Left lung (tissue), 4 donors: ENCODE measurements at regions not wholly inside any gene's neighbourhood (a gene's known extent, or its start where the extent isn't known, plus 50 kb on each side); places are given as distances from the start of the nearest gene placed in this dataset.
"Not testable (repeated sequence)": the region's sequence is repeated elsewhere in the genome, so short reads cannot be mapped to it uniquely, and the experiment has no call there.

Source experiments
- ATAC-seq: fragments of 200-7000 bp; cut with Tn5 transposase; one replicate; pipeline ENCODE4 v1.9.1; 2020; ENCODE audit warnings: moderate library complexity
- DNase-seq, 4 donors: peaks; one replicate each; pipeline ENCODE4 v3.0.0-alpha.2; 2013 to 2020
- H3K27ac ChIP-seq, 2 donors: fragments of 200-600 bp; sonication (generic) in 1 of 2; one replicate each; pipeline versions ENCODE4 v1.5.0 to v1.8.0; 2020 to 2021
- H3K27me3 ChIP-seq, 2 donors: fragments of 200-600 bp; sonication (generic) in 1 of 2; one replicate each; pipeline versions ENCODE4 v1.5.0 to v1.8.0; 2020 to 2021
- H3K36me3 ChIP-seq, 2 donors: fragments of 200-600 bp; sonication (generic) in 1 of 2; one replicate each; pipeline versions ENCODE4 v1.5.0 to v1.8.0; 2020 to 2021
- H3K4me1 ChIP-seq, 2 donors: fragments of 200-600 bp; one replicate each; pipeline ENCODE4 v1.8.0; 2021
- H3K4me3 ChIP-seq, 2 donors: fragments of 200-600 bp; sonication (generic) in 1 of 2; one replicate each; pipeline versions ENCODE4 v1.5.0 to v1.8.0; 2020 to 2021; ENCODE audit warnings: mild to moderate bottlenecking in 1 of 2
- H3K9me3 ChIP-seq, 2 donors: fragments of 200-600 bp; sonication (generic) in 1 of 2; one replicate each; pipeline versions ENCODE4 v1.5.0 to v1.8.0; 2020 to 2021
- CTCF ChIP-seq, 2 donors: fragments of 200-600 bp; sonication (generic) in 1 of 2; IDR thresholded peaks; one replicate each; pipeline versions ENCODE4 v1.5.0 to v1.8.0; 2021; ENCODE audit warnings: antibody characterized with exemption in 2 of 2
- intact Hi-C, 2 donors: fragments of 100-400 bp; cut with DNase I; formaldehyde crosslinking; loops; one replicate each; pipeline versions ENCODE4 v1.11.2 to v1.14.2; 2022
- donor health status: DM: no; HTN: yes; CAD: no.
- donor health status: DM: no; HTN: no; CAD: no.

GRCh38 chr12:25682421-25682820 is 129.3 kb upstream of the LMNTD1 start:
- Histone ChIP-seq H3K36me3 (no peaks in the 10 kb centered on the region), H3K4me1 (no peaks in the 10 kb centered on the region), H3K4me3 (no peak overlapping the region), H3K27me3 (no peaks in the 10 kb centered on the region), H3K9me3 (peaks cover 0 to 4% of the 10 kb centered on the region in 2 donors), H3K27ac (no peak overlapping the region)
- DNase-seq (no peak), ATAC-seq (no peak)
- intact Hi-C loops: no loop called here
- no peak for TF ChIP-seq CTCF (IDR thresholded peaks at IDR 0.05)

GRCh38 chr12:25684070-25684469 is 131.0 kb upstream of the LMNTD1 start:
- Histone ChIP-seq H3K9me3 (peaks cover 0 to 4% of the 10 kb centered on the region in 2 donors), H3K27ac (no peak overlapping the region), H3K4me1 (no peaks in the 10 kb centered on the region), H3K4me3 (no peak overlapping the region), H3K36me3 (no peaks in the 10 kb centered on the region), H3K27me3 (no peaks in the 10 kb centered on the region)
- DNase-seq (no peak), ATAC-seq (no peak)
- TF ChIP-seq CTCF (IDR thresholded peaks at IDR 0.05): no peak
- intact Hi-C loops: no loop called here

- TF ChIP-seq CTCF (IDR thresholded peaks at IDR 0.05): no peak
- no peak overlapping the region for H3K4me3 ChIP-seq
- no peaks in the 10 kb centered on the region for H3K27me3 ChIP-seq
- ATAC-seq (no peak), DNase-seq (peak in 1 of 4 donors; percentile 77)
- no peaks in the 10 kb centered on the region for H3K4me1 ChIP-seq
- no peak overlapping the region for H3K27ac ChIP-seq
- H3K36me3 ChIP-seq: no peaks in the 10 kb centered on the region
- intact Hi-C loops: no loop called here
- peaks cover 0 to 4% of the 10 kb centered on the region in 2 donors for H3K9me3 ChIP-seq
These were observed 133.3 kb upstream of the LMNTD1 start for GRCh38 chr12:25686351-25686750.

GRCh38 chr12:25687226-25687625 is 134.1 kb upstream of the LMNTD1 start:
- TF ChIP-seq CTCF (IDR thresholded peaks at IDR 0.05): no peak
- DNase-seq: no peak
- no peak overlapping the region for H3K4me3 ChIP-seq
- H3K36me3 ChIP-seq: no peaks in the 10 kb centered on the region
- intact Hi-C loops: no loop called here
- H3K4me1 ChIP-seq: no peaks in the 10 kb centered on the region
- H3K9me3 ChIP-seq: peaks cover 0 to 4% of the 10 kb centered on the region in 2 donors
- no peaks in the 10 kb centered on the region for H3K27me3 ChIP-seq
- no peak for ATAC-seq
- H3K27ac ChIP-seq: no peak overlapping the region

GRCh38 chr12:25688851-25689250 is 135.8 kb upstream of the LMNTD1 start:
- H3K4me1 ChIP-seq, intact Hi-C loops, ATAC-seq, H3K4me3 ChIP-seq, H3K36me3 ChIP-seq, H3K27ac ChIP-seq, H3K9me3 ChIP-seq, H3K27me3 ChIP-seq, DNase-seq: not testable (repeated sequence)

GRCh38 chr12:25689996-25690501 is 137.0 kb upstream of the LMNTD1 start:
- Histone ChIP-seq H3K27ac (no peak overlapping the region), H3K4me1 (no peaks in the 10 kb centered on the region), H3K4me3 (no peak overlapping the region), H3K9me3 (peaks cover 0 to 4% of the 10 kb centered on the region in 2 donors), H3K36me3 (no peaks in the 10 kb centered on the region), H3K27me3 (no peaks in the 10 kb centered on the region)
- DNase-seq (peak in 2 of 4 donors; percentile 13 to 72), ATAC-seq (peak; percentile 33)
- no peak for TF ChIP-seq CTCF (IDR thresholded peaks at IDR 0.05)
- intact Hi-C loops: no loop called here
